T-helper 2 cell (primary cell): ENCODE measurements at regions not wholly inside any gene's neighbourhood (a gene's known extent, or its start where the extent isn't known, plus 50 kb on each side); places are given as distances from the start of the nearest gene placed in this dataset.

Experiments
- DNase-seq, 5 experiments: peaks; one replicate each; pipeline versions ENCODE4 v3.0.0 to v3.0.0-alpha.2; 2012 to 2022

DNA sequence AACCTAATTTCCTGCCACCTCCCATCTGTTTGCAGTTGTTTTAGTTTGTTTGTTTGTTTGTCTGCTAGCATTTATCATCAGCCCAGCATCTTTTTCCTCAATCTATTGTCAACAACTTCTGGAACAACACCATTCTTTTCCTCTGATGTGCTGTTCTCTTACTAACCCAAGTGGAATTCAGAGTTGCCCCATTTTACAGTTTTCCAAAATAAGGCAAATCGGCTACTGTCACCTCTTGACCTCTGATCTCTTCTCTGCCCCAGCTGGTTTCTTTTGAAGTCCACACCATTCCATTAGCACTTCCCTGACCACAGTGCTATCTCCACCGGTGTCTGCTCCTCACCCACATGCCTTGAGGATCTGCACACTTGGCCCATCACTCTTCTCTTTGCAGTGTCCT is 102.4 kb downstream of the EFNB2 start:
- DNase-seq, result no peak

- DNase-seq, result no peak
Measured at GRCh38 chr13:106432636-106433035, 102.8 kb downstream of the EFNB2 start.

DNA sequence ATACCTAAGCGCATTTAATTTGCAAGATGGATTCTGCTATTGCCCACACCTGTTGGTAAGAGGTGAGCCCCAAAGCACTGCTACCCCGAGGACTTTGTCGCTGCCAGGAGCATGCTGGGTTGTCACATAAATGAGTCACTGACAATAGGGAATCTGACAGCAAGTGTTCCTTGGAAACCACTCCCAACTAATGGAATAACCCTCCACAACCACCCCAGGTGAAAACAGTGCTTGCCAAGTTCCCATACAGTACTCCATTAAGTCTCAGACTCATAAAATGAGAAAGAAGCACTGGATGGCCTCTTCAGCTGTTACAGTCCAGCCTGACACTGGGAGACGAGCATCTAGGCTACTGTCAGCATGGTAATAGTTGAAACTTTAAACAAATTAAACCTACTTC is 108.6 kb downstream of the EFNB2 start:
- no peak for DNase-seq

- DNase-seq, result no peak
Measured at GRCh38 chr13:106425661-106426060, 109.8 kb downstream of the EFNB2 start.

- DNase-seq, result no peak
Measured at GRCh38 chr13:106424805-106425204, 110.7 kb downstream of the EFNB2 start.

DNA sequence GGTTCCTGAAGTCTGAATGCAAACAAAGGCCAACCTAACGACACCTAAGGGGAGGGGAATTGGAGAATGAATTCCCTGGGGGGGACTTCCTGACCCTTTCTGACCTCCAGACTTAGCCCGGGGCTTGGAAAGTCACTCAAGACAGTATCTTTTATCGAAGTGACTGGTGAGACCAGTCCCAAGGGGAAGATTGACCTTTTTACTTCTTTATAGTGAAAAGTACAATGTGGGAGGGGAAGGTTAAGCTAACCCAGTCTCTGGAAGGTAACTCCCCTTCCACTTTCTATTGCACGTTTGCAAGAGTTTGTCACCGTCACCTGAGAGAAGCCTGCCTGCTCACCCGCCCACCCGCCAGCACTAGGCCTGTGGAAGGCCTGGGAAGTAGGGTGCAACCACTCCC is 111.9 kb downstream of the EFNB2 start:
- no peak for DNase-seq

DNA sequence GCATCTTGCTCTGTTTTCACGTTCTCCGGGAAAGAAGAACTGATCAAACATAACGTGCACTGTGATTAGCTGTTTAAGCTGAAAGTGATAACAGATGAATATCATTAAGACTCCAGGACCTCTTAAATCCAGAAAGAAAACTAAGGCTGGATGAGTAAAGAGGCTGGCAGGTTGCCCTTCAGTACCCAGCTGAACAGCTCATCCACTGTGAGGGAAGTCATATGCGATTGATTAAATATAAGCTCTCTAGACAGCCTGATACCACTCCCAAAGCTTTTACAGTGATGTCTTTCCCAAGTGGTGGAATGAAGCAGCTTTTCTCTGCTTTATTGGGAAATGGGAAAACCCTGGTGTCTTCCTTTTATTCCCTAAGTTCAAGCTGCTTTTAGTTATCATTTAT is 116.9 kb downstream of the EFNB2 start:
- no peak for DNase-seq

DNA sequence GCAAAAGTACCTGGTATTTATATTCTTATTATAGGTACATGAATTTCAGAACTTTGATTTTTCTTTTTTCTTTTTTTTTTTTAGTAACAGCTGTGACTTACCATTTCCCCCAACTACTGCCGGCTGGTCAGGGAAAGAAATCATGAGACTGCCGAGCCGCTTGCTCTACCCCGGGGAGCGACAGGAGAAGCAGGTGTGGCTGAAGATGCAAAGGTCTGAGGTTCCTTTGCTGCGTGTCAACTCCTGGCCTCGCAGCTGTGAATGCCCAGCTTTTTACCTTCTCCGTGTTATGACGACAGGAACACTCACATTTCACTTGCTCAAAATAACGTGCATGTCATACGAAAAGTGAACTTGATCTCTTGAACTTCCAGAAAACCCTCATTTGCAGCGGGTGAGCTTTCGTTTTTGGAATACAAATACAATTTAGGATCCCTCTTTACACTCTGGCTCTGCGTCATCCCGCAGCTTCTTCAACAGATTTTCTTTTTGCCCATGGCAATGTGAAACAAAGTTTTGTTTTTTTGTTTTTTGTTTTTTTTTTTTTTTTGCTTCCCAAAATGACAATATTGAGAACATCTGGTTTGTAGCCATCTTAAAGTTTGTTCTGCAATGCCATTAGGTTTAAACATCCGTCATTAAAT is 117.9 kb downstream of the EFNB2 start:
- DNase-seq, result no peak

DNA sequence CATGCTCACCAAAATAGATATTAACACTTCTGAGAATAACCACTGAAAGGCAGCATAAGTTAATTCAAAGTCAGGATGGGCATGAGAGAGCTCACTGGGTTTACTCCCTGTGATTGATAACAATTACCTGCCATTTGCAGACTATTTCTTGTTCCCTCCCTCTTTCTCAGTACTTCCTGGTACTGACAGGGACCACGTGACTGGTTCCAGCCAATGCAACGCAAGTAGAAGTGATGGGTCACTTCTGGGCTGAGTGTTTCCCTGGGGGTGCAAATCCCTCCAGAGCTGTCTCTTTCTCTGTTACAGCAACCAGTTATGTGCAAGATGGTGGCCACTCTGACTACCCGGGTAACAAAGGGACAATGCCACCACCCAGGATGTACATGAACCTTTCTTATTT is 118.8 kb downstream of the EFNB2 start:
- no peak for DNase-seq

DNA sequence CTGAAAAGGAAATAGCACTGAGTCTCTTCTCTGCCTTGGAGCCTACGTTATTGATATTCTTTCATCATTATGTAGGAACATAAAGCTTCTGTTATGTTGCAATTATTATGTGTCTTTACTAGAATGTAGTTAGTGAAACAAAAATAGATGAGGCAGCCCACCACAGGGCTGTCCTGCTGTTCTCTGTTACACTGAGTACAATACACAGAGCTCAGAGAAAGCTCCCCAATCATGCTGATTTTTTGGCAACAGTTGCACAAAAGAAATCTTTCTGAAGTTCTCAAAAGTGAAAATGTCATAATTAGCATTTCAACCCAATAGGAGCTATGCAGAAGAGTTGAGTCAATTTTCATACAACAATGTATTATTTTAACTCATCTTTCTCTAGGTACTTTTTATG is 119.5 kb downstream of the EFNB2 start:
- DNase-seq, result no peak

DNA sequence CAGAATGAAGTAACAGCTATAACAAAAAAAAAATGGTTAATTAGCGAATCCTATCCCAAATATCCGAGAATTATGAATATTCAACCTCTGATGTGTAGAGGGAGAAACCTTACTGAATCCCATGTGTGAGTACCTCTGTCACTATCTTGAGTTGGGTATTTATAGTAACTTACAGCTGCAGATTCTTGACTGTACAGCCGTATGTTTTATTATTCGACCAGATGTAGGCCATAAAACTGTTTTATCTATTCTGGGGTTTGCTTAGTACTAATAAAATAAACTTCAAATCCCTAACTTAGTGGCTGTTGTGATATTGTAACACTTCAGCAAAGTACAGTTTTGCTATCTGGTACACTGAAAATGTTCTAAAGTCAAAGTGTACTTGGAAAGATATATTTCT is 120.0 kb downstream of the EFNB2 start:
- DNase-seq, result no peak

DNA sequence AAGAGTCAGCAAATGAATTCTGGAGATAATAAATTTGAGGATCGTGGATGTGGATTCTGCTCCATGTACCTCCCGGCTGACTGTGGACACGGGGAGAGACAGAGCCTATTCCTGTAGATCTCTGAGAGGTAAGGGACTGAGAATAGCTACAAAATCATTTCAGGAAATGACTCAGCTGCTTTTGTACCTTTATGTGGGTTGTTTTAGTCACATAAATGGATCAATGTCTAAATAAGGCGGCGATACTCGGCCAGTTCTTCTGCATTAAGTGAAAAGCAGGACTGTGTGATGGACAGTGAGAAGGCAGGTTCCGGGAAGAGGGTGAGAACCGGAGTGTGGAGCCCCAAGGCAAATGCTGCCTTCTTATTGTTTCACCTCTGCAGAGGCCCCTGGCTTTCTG is 128.1 kb downstream of the EFNB2 start:
- no peak for DNase-seq

- no peak for DNase-seq
Measured at GRCh38 chr13:106405731-106406130, 129.7 kb downstream of the EFNB2 start.

- no peak for DNase-seq
Measured at GRCh38 chr13:106403280-106403679, 132.2 kb downstream of the EFNB2 start.

DNA sequence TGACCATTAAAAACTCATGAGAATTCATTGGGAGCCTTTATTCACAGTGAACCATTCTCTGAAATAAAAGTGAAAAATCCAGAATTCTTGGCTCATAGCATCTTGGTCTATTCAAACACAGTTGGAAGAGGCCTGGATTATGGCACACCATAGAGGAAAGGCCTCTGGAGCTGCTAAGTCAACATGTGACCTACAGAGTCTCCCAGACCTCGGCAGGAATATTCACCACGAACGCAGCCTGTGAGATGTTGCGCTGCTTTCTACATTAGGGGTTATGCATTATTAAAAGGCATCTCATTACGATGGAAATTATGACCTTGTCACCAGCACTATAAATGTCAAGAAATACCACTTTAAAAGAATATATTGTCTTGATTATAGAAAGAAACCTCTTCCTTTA is 132.6 kb downstream of the EFNB2 start:
- DNase-seq, result no peak

- DNase-seq, result no peak
Measured at GRCh38 chr13:106401081-106401480, 134.4 kb downstream of the EFNB2 start.

- no peak for DNase-seq
Measured at GRCh38 chr13:106400289-106400688, 135.2 kb downstream of the EFNB2 start.

- no peak for DNase-seq
Measured at GRCh38 chr13:106398289-106398688, 137.2 kb downstream of the EFNB2 start.

DNA sequence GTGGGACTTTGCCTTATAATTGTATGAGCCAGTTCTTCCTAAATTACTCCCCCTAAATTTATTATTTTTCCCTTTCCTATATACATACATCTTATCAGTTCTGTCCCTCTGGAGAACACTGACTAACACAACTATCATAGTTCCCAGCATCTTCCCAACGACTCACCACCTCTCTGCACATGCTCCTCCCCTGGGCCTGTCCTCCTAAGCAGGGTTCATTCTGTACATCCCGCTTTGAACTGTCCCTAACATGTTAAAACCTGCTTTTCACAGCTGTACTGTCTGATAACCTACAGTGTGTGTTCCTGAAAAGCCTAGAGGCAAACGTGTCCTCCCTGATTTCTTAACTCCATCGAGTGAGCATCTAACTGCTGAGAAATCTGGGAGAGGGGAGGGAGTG is 141.7 kb downstream of the EFNB2 start:
- no peak for DNase-seq

- no peak for DNase-seq
Measured at GRCh38 chr13:106391681-106392080, 143.8 kb downstream of the EFNB2 start.

- no peak for DNase-seq
Measured at GRCh38 chr13:106391271-106391670, 144.2 kb downstream of the EFNB2 start.

GRCh38 chr13:106390367-106390766 is 145.1 kb downstream of the EFNB2 start:
- no peak for DNase-seq

DNA sequence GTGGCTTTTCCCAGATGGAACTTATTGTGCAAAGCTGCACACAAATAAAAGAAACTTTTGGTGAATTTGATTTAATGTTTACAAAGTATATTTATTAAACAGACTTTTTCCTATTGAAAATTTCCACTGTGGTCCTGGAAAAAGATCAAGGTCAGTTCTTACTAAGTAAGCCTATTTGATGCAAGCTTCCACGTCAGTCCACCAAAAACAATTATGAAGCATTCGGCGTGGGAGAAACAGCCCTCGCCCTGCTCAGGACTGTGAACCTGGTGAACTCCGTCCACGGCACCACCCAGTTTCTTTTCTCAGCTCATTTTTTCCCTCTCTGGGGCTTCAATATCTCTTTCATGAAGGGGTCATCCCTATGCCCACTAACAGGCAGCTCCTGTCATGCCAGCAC is 149.8 kb downstream of the EFNB2 start:
- DNase-seq, result no peak

GRCh38 chr13:106384516-106384915 is 150.9 kb downstream of the EFNB2 start:
- no peak for DNase-seq

GRCh38 chr13:106383791-106384190 is 151.7 kb downstream of the EFNB2 start:
- no peak for DNase-seq

DNA sequence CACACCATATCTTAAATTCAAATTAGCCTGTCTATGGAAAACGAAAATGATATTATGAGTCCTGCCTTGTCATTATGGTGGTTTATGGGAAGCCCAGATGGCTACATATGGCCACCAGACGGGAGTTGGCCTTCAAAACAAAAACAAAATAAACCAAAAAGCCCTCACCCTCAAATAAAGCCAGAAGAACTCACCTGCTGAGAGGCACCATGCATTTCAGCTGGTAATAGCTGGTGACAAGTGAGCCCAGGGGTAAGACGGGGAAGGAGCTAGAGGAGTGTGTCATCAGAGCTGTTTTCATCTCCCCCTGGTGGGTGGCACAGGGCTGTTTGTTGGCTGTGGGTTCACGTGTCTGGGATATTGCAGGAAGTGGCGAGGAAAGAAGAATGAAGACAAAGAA is 152.9 kb downstream of the EFNB2 start:
- DNase-seq, result no peak
